ENCODE measurements at regions not wholly inside any gene's neighbourhood (a gene's known extent, or its start where the extent isn't known, plus 50 kb on each side); places are given as distances from the start of the nearest gene placed in this dataset.

DNA sequence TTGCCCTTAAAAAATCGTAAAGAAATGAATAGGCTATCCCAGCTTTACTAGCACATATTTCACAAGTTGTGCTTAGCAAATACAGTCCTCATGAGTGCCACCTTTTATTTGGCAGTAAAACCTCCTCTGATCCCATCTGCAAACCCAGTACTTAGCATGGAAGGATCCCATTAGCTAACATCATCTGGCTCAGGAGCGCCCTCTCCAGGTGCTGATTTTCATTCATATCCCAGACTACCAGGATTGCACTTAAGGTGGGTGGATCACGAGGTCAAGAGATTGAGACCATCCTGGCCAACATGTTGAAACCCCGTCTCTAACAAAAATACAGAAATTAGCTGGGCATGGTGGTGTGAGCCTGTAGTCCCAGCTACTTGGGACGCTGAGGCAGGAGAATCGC, 76.1 kb upstream of the PAX6 start:
- Histone ChIP-seq H3K27me3 (ENCODE audit: control insufficient read depth, insufficient read depth, low read length) (no peaks in the 10 kb centered on the region), H3K4me1 (ENCODE audit: control insufficient read depth, extremely low read depth, insufficient read depth, low read length) (no peaks in the 10 kb centered on the region)
- TF ChIP-seq EZH2 (IDR thresholded peaks at IDR 0.05; ENCODE audit: low read length, missing control alignments): no peak
- TF ChIP-seq, protein P1, sequence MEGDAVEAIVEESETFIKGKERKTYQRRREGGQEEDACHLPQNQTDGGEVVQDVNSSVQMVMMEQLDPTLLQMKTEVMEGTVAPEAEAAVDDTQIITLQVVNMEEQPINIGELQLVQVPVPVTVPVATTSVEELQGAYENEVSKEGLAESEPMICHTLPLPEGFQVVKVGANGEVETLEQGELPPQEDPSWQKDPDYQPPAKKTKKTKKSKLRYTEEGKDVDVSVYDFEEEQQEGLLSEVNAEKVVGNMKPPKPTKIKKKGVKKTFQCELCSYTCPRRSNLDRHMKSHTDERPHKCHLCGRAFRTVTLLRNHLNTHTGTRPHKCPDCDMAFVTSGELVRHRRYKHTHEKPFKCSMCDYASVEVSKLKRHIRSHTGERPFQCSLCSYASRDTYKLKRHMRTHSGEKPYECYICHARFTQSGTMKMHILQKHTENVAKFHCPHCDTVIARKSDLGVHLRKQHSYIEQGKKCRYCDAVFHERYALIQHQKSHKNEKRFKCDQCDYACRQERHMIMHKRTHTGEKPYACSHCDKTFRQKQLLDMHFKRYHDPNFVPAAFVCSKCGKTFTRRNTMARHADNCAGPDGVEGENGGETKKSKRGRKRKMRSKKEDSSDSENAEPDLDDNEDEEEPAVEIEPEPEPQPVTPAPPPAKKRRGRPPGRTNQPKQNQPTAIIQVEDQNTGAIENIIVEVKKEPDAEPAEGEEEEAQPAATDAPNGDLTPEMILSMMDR (conservative IDR thresholded peaks at IDR 0.05 in 1 of 2, IDR thresholded peaks at IDR 0.05 in 1 of 2; ENCODE audit: low read depth in 1 of 2, low read length in 2 of 2): peak in 1 of 2 donors; percentile 11

DNA sequence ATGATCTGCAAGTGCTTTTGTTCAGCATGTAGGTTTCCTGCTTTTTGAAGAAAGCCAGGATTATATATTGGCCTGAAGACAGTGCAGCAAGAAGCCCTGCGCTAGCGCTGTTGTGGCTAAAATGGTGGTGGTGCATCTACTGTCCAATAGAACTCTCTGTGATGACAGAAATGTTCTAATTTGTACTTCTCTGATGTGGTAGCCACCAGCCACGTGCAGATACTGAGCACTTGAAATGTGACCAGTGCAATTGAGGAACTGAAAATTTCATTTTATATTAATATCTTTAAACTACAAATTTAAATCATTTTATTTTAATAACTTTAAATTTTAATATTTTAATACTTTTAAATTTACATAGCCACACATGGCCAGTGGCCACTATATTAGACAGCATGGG, 73.0 kb upstream of the PAX6 start:
- H4K20me1 ChIP-seq (ENCODE audit: control insufficient read depth, extremely low read depth, insufficient read depth, low read length): no peaks in the 10 kb centered on the region
- H2AFZ ChIP-seq (ENCODE audit: low read length): no peak overlapping the region
- H3K4me2 ChIP-seq (ENCODE audit: extremely low read depth, insufficient read depth, low read length): no peak overlapping the region
- no peaks in the 10 kb centered on the region for H3K27me3 ChIP-seq (ENCODE audit: control insufficient read depth, insufficient read depth, low read length)
- H3K9ac ChIP-seq (ENCODE audit: insufficient read depth, low read length): no peak overlapping the region
- H3K4me3 ChIP-seq (replicated peaks in 1 of 4; ENCODE audit: control extremely low read depth in 1 of 4, insufficient read depth in 1 of 4, low read depth in 3 of 4, low read length in 4 of 4): no peak overlapping the region
- no peak for TF ChIP-seq EZH2 (IDR thresholded peaks at IDR 0.05; ENCODE audit: low read length, missing control alignments)
- TF ChIP-seq, protein P1 (conservative IDR thresholded peaks at IDR 0.05 in 1 of 2, IDR thresholded peaks at IDR 0.05 in 1 of 2; ENCODE audit: low read depth in 1 of 2, low read length in 2 of 2): no peak
- H3K27ac ChIP-seq (ENCODE audit: insufficient read depth, low read length): no peak overlapping the region
- H3K4me1 ChIP-seq (ENCODE audit: control insufficient read depth, extremely low read depth, insufficient read depth, low read length): no peaks in the 10 kb centered on the region
- H3K79me2 ChIP-seq (ENCODE audit: control insufficient read depth, insufficient read depth, low read length): no peaks in the 10 kb centered on the region
- no peaks in the 10 kb centered on the region for H3K36me3 ChIP-seq (ENCODE audit: control insufficient read depth, insufficient read depth, low read length)
- DNase-seq (ENCODE audit: low read depth in 2 of 2): no peak
- H3K9me3 ChIP-seq (ENCODE audit: control insufficient read depth, insufficient read depth, low read depth, low read length): no peaks in the 10 kb centered on the region

More for the DNA sequence above, 76.1 kb upstream of the PAX6 start:
- no peaks in the 10 kb centered on the region for H4K20me1 ChIP-seq (ENCODE audit: control insufficient read depth, extremely low read depth, insufficient read depth, low read length)
- H3K4me2 ChIP-seq (ENCODE audit: extremely low read depth, insufficient read depth, low read length): no peak overlapping the region
- no peaks in the 10 kb centered on the region for H3K79me2 ChIP-seq (ENCODE audit: control insufficient read depth, insufficient read depth, low read length)
- H3K4me3 ChIP-seq (replicated peaks in 1 of 4; ENCODE audit: control extremely low read depth in 1 of 4, insufficient read depth in 1 of 4, low read depth in 3 of 4, low read length in 4 of 4): no peak overlapping the region
- no peak for DNase-seq (ENCODE audit: low read depth in 2 of 2)
- H2AFZ ChIP-seq (ENCODE audit: low read length): no peak overlapping the region
- no peak overlapping the region for H3K27ac ChIP-seq (ENCODE audit: insufficient read depth, low read length)
- H3K9ac ChIP-seq (ENCODE audit: insufficient read depth, low read length): no peak overlapping the region
- no peaks in the 10 kb centered on the region for H3K9me3 ChIP-seq (ENCODE audit: control insufficient read depth, insufficient read depth, low read depth, low read length)
- no peaks in the 10 kb centered on the region for H3K36me3 ChIP-seq (ENCODE audit: control insufficient read depth, insufficient read depth, low read length)

DNA sequence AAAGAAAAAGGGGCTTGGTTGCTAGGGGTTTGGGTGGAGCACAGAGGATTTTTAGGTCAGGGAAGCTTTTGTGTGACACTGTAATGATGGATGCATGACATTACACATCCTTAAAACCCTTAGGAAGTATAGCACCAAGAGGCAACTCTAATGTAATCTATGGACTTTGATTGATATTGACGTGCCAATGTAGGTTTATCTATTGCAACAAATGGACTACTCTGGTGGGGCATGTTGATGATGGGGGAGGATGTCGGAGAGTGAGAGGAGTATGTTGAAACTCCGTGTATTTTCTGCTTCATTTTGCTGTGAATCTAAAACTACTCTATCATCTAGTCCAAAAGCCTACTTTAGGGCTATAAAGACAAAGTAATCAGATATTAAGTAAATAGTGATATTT, 72.3 kb upstream of the PAX6 start:
- Histone ChIP-seq H3K27me3 (ENCODE audit: control insufficient read depth, insufficient read depth, low read length) (no peaks in the 10 kb centered on the region), H3K4me1 (ENCODE audit: control insufficient read depth, extremely low read depth, insufficient read depth, low read length) (no peaks in the 10 kb centered on the region), H3K36me3 (ENCODE audit: control insufficient read depth, insufficient read depth, low read length) (no peaks in the 10 kb centered on the region), H2AFZ (ENCODE audit: low read length) (no peak overlapping the region), H3K9me3 (ENCODE audit: control insufficient read depth, insufficient read depth, low read depth, low read length) (no peaks in the 10 kb centered on the region), H3K4me2 (ENCODE audit: extremely low read depth, insufficient read depth, low read length) (no peak overlapping the region), H3K27ac (ENCODE audit: insufficient read depth, low read length) (no peak overlapping the region), H3K4me3 (replicated peaks in 1 of 4; ENCODE audit: control extremely low read depth in 1 of 4, insufficient read depth in 1 of 4, low read depth in 3 of 4, low read length in 4 of 4) (no peak overlapping the region), H3K79me2 (ENCODE audit: control insufficient read depth, insufficient read depth, low read length) (no peaks in the 10 kb centered on the region), H3K9ac (ENCODE audit: insufficient read depth, low read length) (no peak overlapping the region), H4K20me1 (ENCODE audit: control insufficient read depth, extremely low read depth, insufficient read depth, low read length) (no peaks in the 10 kb centered on the region)
- TF ChIP-seq EZH2 (IDR thresholded peaks at IDR 0.05; ENCODE audit: low read length, missing control alignments): no peak
- TF ChIP-seq, protein P1 (conservative IDR thresholded peaks at IDR 0.05 in 1 of 2, IDR thresholded peaks at IDR 0.05 in 1 of 2; ENCODE audit: low read depth in 1 of 2, low read length in 2 of 2): no peak
- DNase-seq (ENCODE audit: low read depth in 2 of 2): no peak
